Glomerular visceral epithelial cell (primary cell): ENCODE measurements at regions not wholly inside any gene's neighbourhood (a gene's known extent, or its start where the extent isn't known, plus 50 kb on each side); places are given as distances from the start of the nearest gene placed in this dataset.

Experiments used
- DNase-seq: peaks from one replicate; pipeline ENCODE4 v3.0.0-alpha.2; 2016; ENCODE audit errors: extremely low spot score

GRCh38 chr22:27564806-27565205, 236.8 kb downstream of the MN1 start:
- no peak for DNase-seq

DNA sequence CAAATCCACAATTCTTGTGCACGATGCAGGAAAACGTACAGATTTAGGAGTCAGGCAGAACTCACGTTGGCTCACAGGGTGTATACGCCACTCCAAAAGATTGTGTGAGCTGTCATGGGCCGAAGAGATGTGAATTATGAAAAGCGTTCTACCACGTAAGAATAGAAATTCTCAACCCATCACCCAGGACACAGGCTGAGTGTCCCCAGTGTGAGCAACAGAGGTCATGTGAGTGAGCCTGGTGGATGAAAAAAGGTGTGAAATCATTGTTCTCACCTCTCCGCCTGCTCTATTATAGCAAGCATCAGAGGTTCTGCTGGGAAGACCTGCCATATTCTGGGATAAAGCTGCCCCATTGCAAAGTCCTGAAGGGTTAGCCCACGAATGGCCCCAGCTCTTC, 235.0 kb downstream of the MN1 start:
- no peak for DNase-seq

DNA sequence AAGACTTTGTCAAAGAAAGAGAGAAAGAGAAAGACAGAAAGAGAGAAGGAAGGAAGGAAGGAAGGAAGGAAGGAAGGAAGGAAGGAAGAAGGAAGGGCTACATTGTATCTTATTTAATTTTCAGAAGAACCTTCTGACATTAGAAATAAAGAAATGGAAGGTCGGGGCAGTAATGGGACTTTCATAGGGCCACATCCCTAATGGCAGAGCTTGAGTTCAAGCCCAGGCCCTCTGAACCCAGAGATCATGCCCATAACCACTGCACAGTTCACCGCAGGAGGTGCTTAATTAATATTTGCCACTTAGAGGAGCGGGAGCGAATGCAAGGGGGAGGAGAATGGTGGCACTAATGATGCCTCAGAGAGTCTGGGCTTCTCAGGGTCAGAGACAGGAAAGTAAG, 233.3 kb downstream of the MN1 start:
- no peak for DNase-seq

DNA sequence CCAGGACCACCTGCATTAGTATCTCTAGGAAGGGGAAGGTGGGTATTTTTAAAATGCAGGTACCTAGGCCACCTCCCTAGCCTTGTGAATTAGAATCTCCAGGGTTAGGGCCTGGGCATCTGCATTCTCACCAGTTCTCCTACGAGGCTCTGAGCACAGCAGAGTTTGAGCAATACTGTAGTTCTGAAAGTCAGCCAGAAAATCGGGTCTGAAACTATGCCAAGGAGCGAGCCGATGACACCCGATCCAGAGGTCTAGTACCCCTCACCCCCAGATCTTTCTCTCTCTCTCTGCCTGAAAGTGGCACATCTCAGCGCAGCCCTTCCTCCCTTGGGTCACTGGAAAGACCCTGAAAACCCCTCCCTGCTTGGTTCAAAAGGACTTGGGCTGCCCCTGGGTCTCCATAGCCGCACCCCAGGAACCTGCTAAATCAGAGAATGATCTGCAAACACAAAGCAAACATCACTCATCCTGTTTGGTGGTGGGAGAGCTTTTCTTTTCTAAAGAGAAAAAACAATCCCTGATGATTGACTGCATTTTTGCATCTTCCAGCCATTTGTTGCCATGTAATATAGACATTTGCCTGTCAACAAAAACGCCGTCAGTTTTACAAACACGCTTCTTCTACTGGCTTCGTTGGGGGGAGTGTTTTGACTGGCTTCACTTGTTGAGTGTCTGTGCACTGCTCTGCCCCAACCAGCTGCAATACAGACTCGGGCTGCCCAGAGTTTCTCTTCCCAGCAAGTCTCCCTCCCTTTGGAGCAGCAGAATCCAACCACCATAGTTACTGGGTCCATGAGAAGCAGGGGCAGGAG, 229.9 kb downstream of the MN1 start:
- no peak for DNase-seq

- DNase-seq, result no peak
Observed at GRCh38 chr22:27572278-27572666, 229.3 kb downstream of the MN1 start.

GRCh38 chr22:27573280-27574001, 228.1 kb downstream of the MN1 start:
- DNase-seq, result no peak

DNA sequence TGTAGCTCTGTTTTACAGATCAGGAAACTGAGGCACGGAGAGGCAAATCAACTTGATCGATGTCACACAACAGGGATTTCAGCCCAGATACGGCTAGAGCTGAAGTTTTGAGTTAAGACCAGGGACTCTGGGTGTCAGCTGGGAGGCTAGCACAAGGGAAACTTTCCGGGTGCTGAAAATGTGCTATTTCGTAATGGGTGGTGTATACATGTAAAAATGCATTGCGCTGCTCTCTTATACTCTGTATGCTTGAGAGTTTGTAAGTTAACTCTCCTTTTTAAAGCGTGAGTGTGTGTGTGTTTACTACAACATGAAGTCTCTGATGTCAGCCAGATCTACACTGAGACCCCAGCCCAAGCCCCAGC, 227.6 kb downstream of the MN1 start:
- no peak for DNase-seq

GRCh38 chr22:27574651-27575050, 226.9 kb downstream of the MN1 start:
- no peak for DNase-seq

GRCh38 chr22:27575348-27575747, 226.2 kb downstream of the MN1 start:
- DNase-seq, result no peak

GRCh38 chr22:27576413-27576812, 225.1 kb downstream of the MN1 start:
- DNase-seq, result no peak

GRCh38 chr22:27576815-27577573, 224.6 kb downstream of the MN1 start:
- DNase-seq, result peak; percentile 5

DNA sequence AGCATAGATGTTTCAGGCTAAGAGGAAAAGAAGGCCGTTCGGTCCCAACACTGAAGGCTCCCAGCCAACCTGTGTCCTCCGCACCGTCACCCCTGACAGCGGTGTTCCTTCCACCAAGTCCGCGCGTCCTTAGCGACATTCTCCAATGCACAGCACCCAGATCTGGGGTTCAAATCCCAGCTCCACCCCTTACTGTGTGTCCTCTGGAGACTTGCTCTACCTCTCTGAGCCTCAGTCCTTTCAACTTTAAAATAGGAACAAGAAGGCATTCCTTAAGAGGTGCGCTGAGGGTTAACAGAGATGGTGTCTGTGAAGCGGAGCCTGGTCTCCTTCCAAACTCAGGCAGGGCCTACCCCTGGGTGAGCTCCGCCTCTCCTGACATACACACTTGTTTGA, 224.0 kb downstream of the MN1 start:
- no peak for DNase-seq

- DNase-seq, result no peak
Observed at GRCh38 chr22:27578937-27579617, 222.5 kb downstream of the MN1 start.

DNA sequence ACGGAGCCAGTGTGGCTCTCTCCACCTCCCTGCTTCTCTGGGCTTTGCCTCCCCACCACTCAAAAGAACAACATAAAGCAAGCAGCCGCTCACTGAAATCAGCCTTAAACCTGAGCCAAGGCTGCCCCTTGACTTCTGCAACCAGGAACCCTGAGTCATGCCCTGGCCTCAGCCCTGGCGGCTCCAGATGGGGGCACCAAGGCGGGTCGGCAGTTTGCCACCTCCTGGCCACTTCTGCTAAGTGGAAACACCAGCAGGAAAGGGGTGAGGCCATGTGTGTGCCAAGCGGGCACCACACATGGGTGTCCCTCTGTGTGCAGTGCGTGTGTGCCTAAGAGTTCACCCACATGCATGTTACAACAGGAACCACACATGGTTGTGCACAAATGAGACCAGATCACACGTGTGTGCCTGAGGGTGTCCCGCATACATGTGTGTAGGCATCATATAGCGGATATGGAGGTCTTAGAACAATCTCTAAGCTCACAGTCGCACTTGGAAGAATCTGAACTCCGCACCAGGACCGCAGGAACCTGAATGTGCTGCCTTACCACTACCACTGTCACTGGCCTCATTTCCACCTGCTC, 221.2 kb downstream of the MN1 start:
- DNase-seq, result peak; percentile 33

DNA sequence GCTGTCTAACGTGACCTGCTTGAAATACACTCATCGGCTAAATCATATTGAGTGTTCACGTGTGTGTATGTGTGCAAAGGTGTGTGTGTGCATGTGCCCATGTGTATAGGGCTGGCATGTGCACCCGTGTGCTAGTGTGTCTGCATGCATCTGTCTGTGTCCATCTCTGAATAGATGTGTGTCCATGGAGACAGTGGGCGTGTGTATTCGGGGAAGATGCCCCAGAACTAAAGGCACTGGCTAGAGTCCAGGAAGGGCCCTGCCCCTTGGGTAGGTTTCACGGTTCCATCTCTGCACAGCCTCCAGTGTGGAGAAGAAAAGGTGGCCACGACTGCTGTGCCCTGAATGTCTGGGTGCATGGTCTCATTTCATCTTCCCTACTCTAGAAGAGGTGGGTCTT, 220.3 kb downstream of the MN1 start:
- DNase-seq, result no peak

GRCh38 chr22:27581688-27582087, 219.9 kb downstream of the MN1 start:
- no peak for DNase-seq

DNA sequence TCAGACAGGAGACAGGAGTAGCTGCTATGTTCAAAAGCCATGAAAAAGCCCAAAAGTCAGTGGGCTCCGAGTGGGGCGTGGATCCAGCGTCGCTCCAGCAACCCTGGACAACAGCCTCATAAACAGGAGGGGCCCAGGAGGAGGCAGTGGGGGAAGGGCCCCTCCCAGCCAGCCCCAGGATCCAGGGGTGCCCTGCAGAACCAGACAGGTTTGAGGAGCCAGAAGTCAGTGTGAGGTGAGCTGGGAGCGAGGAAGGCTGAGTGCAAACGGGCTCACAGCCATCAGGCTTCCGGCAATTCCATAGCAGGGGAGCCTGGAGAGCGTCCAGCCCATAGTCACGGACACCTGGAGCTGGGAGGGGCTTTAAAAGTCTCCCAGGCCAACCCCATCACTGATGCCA, 217.7 kb downstream of the MN1 start:
- DNase-seq, result no peak

DNA sequence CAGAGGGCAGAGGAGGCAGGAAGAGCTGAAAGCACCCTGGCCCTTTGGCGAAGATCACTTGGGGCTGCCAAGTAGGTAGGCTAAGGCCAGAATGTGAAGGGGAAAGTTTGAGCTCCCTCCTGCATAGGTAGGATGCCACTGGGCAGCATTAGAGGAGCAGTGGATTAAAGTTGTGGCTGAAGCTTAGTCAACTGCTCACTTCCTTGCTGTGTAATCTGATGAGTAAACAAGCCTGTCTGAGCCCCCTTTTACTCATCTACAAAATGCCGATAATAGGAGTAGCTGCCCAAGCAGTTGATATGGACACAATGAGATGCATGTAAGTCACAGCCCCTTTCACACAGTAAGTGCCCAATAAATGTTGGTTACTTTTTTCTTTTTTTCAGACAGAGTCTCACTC, 216.4 kb downstream of the MN1 start:
- no peak for DNase-seq

GRCh38 chr22:27588268-27588667, 213.3 kb downstream of the MN1 start:
- no peak for DNase-seq

DNA sequence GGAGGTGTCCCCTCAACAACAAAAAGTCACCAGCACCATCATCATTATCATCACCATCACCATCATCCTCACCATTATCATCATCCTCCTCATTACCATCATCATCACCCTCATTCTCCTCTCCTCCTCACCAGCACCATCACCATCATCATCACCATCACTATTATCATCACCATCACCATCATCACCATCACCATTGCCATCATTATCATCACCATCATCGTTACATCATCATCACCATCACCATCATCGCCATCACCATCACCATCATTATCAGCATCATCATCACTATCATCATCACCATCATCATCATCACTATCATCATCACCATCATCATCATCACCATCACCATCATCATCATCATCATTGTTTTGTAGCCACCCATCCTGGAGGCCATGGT, 212.6 kb downstream of the MN1 start:
- no peak for DNase-seq

DNA sequence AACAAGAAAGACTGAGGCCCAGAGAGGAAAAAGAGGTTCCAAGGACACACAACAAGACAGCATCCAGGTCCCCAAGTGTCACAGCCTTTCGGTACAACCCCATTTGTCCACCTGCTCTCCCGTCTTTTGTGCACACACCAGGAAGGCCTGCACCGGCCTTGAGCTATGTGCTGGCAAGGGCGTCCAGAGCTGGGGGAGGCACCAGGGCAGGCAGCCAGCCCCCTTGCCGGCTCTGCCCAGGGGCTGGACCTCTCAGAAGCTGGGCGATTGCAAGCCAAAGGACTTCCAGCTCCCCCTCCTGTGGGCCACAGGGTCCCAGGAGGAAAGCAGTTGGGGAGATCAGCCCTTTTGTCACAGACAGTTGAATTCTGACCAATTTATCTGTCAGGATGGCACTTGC, 210.5 kb downstream of the MN1 start:
- no peak for DNase-seq

GRCh38 chr22:27593378-27593777, 208.2 kb downstream of the MN1 start:
- no peak for DNase-seq
